Peyer's patch (tissue), 4 donors: ENCODE measurements at regions not wholly inside any gene's neighbourhood (a gene's known extent, or its start where the extent isn't known, plus 50 kb on each side); places are given as distances from the start of the nearest gene placed in this dataset.

ENCODE experiments used
- POLR2A ChIP-seq, 2 donors: fragments of 450-650 bp; IDR thresholded peaks; one replicate each; pipeline ENCODE4 v1.5.1; 2017; ENCODE audit warnings: antibody characterized with exemption in 2 of 2, mild to moderate bottlenecking in 2 of 2, moderate library complexity in 2 of 2
- TF ChIP-seq, protein P1 (sequence below), 6 experiments: fragments of 450-650 bp in 4 of 6; fragments of 200-600 bp in 2 of 6; sonication (generic) in 1 of 6; IDR thresholded peaks; one replicate each; pipeline ENCODE4 v1.5.1; 2017 to 2019; ENCODE audit warnings: antibody characterized with exemption in 6 of 6, mild to moderate bottlenecking in 3 of 6, moderate library complexity in 1 of 6

DNA sequence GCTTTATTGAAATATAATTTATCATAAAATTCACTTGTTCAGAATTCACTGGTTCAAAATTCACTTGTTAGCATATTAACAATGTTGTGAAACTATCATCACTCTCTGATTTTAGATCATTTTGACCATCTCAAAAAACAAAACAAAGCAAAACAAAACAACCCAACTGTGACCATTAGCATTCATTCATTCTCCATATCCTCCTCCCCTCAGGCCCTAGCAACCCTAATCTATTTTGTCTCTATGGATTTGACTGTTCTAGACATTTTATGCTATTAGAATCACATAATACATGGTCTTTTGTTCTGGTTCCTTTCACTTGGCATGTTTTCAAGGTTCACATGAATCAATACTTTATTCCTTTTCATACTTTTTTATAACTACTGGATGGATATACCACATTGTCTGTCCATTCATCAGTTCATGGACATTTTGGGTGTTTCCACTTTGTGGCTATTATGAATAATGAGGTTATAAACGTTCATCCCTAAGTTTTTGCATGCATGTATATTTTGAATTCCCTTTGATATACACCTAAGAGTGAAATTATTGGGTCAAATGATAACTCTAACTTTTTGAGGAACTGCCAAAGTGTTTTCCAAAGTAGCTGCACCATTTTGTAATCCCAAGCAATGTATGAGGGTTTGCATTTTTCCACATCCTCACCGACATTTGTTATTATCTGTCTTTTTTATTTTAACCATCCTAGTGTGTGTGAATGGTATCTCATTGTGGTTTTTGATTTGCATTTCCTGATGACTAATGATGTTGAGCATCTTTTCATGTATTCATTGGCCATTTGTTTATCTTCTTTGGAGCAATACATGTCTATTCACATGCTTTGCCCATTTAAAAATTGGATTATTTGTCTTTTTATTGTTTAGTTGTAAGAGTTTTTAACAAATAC is 304.1 kb downstream of the SH3GL2 start:
- TF ChIP-seq POLR2A (IDR thresholded peaks at IDR 0.05), result no peak
- TF ChIP-seq, protein P1, sequence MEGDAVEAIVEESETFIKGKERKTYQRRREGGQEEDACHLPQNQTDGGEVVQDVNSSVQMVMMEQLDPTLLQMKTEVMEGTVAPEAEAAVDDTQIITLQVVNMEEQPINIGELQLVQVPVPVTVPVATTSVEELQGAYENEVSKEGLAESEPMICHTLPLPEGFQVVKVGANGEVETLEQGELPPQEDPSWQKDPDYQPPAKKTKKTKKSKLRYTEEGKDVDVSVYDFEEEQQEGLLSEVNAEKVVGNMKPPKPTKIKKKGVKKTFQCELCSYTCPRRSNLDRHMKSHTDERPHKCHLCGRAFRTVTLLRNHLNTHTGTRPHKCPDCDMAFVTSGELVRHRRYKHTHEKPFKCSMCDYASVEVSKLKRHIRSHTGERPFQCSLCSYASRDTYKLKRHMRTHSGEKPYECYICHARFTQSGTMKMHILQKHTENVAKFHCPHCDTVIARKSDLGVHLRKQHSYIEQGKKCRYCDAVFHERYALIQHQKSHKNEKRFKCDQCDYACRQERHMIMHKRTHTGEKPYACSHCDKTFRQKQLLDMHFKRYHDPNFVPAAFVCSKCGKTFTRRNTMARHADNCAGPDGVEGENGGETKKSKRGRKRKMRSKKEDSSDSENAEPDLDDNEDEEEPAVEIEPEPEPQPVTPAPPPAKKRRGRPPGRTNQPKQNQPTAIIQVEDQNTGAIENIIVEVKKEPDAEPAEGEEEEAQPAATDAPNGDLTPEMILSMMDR (IDR thresholded peaks at IDR 0.05), result no peak
